D341Med (cell line): ENCODE measurements at regions not wholly inside any gene's neighbourhood (a gene's known extent, or its start where the extent isn't known, plus 50 kb on each side); places are given as distances from the start of the nearest gene placed in this dataset.

Source experiments
- DNase-seq: peaks from one replicate; pipeline ENCODE4 v3.0.0; 2012; ENCODE audit warnings: low spot score

- DNase-seq: no peak
Measured at GRCh38 chr5:159422910-159423309, 92.6 kb upstream of the IL12B start.

- no peak for DNase-seq
Measured at GRCh38 chr5:159424123-159424522, 93.8 kb upstream of the IL12B start.

GRCh38 chr5:159426694-159427093 lies 96.4 kb upstream of the IL12B start:
- DNase-seq: no peak

- no peak for DNase-seq
Measured at GRCh38 chr5:159427180-159428012, 97.1 kb upstream of the IL12B start.

GRCh38 chr5:159430361-159431012 lies 100.2 kb upstream of the IL12B start:
- DNase-seq: no peak

- DNase-seq: no peak
Measured at GRCh38 chr5:159435855-159436254, 105.6 kb upstream of the IL12B start.

GRCh38 chr5:159438092-159438491 lies 107.8 kb upstream of the IL12B start:
- no peak for DNase-seq

GRCh38 chr5:159439002-159439401 lies 108.7 kb upstream of the IL12B start:
- no peak for DNase-seq

GRCh38 chr5:159440235-159440634 lies 109.9 kb upstream of the IL12B start:
- DNase-seq: no peak

GRCh38 chr5:159440968-159441367 lies 110.7 kb upstream of the IL12B start:
- no peak for DNase-seq

GRCh38 chr5:159441441-159441840 lies 111.2 kb upstream of the IL12B start:
- DNase-seq: peak; percentile 49

- no peak for DNase-seq
Measured at GRCh38 chr5:159442206-159442850, 112.0 kb upstream of the IL12B start.

- DNase-seq: peak; percentile 55
Measured at GRCh38 chr5:159444441-159445082, 114.3 kb upstream of the IL12B start.

GRCh38 chr5:159447116-159447515 lies 116.8 kb upstream of the IL12B start:
- no peak for DNase-seq

- no peak for DNase-seq
Measured at GRCh38 chr5:159448841-159449407, 118.6 kb upstream of the IL12B start.

- DNase-seq: no peak
Measured at GRCh38 chr5:159449925-159450324, 119.6 kb upstream of the IL12B start.

- no peak for DNase-seq
Measured at GRCh38 chr5:159450417-159450816, 120.1 kb upstream of the IL12B start.

- DNase-seq: no peak
Measured at GRCh38 chr5:159451197-159452052, 121.1 kb upstream of the IL12B start.

- DNase-seq: no peak
Measured at GRCh38 chr5:159452480-159453167, 122.3 kb upstream of the IL12B start.

GRCh38 chr5:159453209-159453608 lies 122.9 kb upstream of the IL12B start:
- no peak for DNase-seq

GRCh38 chr5:159456261-159456660 lies 126.0 kb upstream of the IL12B start:
- no peak for DNase-seq
